ELF-1 (cell line): ENCODE measurements at regions not wholly inside any gene's neighbourhood (a gene's known extent, or its start where the extent isn't known, plus 50 kb on each side); places are given as distances from the start of the nearest gene placed in this dataset.
"Not testable (repeated sequence)": the region's sequence is repeated elsewhere in the genome, so short reads cannot be mapped to it uniquely, and the experiment has no call there.

Experiments used
- DNase-seq: peaks from one replicate; pipeline ENCODE4 v3.0.0-alpha.2; 2016; ENCODE audit warnings: low read depth, low spot score

- DNase-seq: no peak
These were observed 72.1 kb upstream of the LYZL2 start for GRCh38 chr10:30701451-30702173.

GRCh38 chr10:30697806-30698205 lies 68.3 kb upstream of the LYZL2 start:
- no peak for DNase-seq

GRCh38 chr10:30697221-30697620 lies 67.7 kb upstream of the LYZL2 start:
- DNase-seq: not testable (repeated sequence)

GRCh38 chr10:30696416-30697185 lies 67.0 kb upstream of the LYZL2 start:
- DNase-seq: not testable (repeated sequence)

- DNase-seq: not testable (repeated sequence)
These were observed 66.1 kb upstream of the LYZL2 start for GRCh38 chr10:30695481-30696236.

GRCh38 chr10:30694518-30695228 lies 65.1 kb upstream of the LYZL2 start:
- no peak for DNase-seq

- no peak for DNase-seq
These were observed 62.1 kb upstream of the LYZL2 start for GRCh38 chr10:30691639-30692015.

GRCh38 chr10:30690948-30691638 lies 61.5 kb upstream of the LYZL2 start:
- not testable (repeated sequence) for DNase-seq

GRCh38 chr10:30688456-30688855 lies 58.9 kb upstream of the LYZL2 start:
- no peak for DNase-seq

GRCh38 chr10:30687698-30688213 lies 58.2 kb upstream of the LYZL2 start:
- DNase-seq: peak; percentile 93

GRCh38 chr10:30686708-30687107 lies 57.2 kb upstream of the LYZL2 start:
- DNase-seq: no peak

GRCh38 chr10:30683496-30683895 lies 53.9 kb upstream of the LYZL2 start:
- no peak for DNase-seq

GRCh38 chr10:30682377-30683199 lies 53.0 kb upstream of the LYZL2 start:
- DNase-seq: not testable (repeated sequence)

- no peak for DNase-seq
These were observed 51.4 kb upstream of the LYZL2 start for GRCh38 chr10:30680908-30681307.
